HCT116 (cell line): ENCODE measurements at regions not wholly inside any gene's neighbourhood (a gene's known extent, or its start where the extent isn't known, plus 50 kb on each side); places are given as distances from the start of the nearest gene placed in this dataset.

Source experiments
- ATAC-seq: fragments of 200-7000 bp; cut with Tn5 transposase; 2 replicates; pipeline ENCODE4 v1.9.1; 2020; ENCODE audit warnings: mild to moderate bottlenecking, moderate library complexity
- BruUV-seq: library from RNA; stranded (reverse); fragments of 400-500 nt; replicated peaks from 2 replicates; lab custom pipeline; 2021; lab: Mats Ljungman, UMichigan
- CTCF ChIA-PET: fragments of 300-600 bp; sonication (Branson Sonifier 250); formaldehyde crosslinking; loops from one replicate; lab custom pipeline; 2021; ENCODE audit warnings: antibody characterized with exemption; lab: Charles Lee
- POLR2A ChIA-PET: fragments of 300-600, 350-600 bp; sonication (Branson Sonifier 250); formaldehyde crosslinking; loops from one replicate; lab custom pipeline; 2021; ENCODE audit warnings: antibody characterized with exemption; lab: Charles Lee
- RAD21 ChIA-PET, 2 experiments: fragments of 300-600 bp; sonication (Branson Sonifier 250); formaldehyde crosslinking; loops; one replicate each; lab custom pipeline; 2023; ENCODE audit warnings: low total read pairs in 2 of 2; ENCODE audit not compliant: uncharacterized antibody in 2 of 2, unreplicated experiment in 2 of 2, low non-redundant PET in 1 of 2; lab: Charles Lee
- DNase-seq: peaks from one replicate; pipeline ENCODE4 v3.0.0-alpha.2; 2010; ENCODE audit warnings: low read depth, low spot score
- H2AFZ ChIP-seq: fragments of 200-600 bp; shearing (Covaris generic), sonication (generic); 2 replicates; pipeline ENCODE4 v1.6.1; 2017; ENCODE audit warnings: low read depth, mixed run types, mixed read lengths, antibody characterized with exemption, low read length; ENCODE audit not compliant: poor library complexity, severe bottlenecking
- H3K27ac ChIP-seq: 2 replicates; pipeline ENCODE4 v1.5.1; 2012; ENCODE audit warnings: low read depth, low read length
- H3K27me3 ChIP-seq: fragments of 200-600 bp; sonication (generic); 2 replicates; pipeline ENCODE4 v1.6.1; 2016; ENCODE audit warnings: mixed run types, low read length, mixed read lengths; ENCODE audit not compliant: insufficient read depth
- H3K36me3 ChIP-seq, 2 experiments: fragments of 200-500 bp in 1 of 2; fragments of 200-600 bp in 1 of 2; sonication (Bioruptor generic) in 1 of 2; sonication (generic) in 1 of 2; 2 replicates each; pipeline versions ENCODE4 v1.5.1 to v1.6.1; 2014 to 2016; ENCODE audit warnings: low read length in 2 of 2, inconsistent platforms in 1 of 2, mixed read lengths in 1 of 2, mixed run types in 1 of 2; ENCODE audit not compliant: insufficient read depth in 2 of 2, control insufficient read depth in 1 of 2
- H3K4me1 ChIP-seq, 2 experiments: fragments of 200-600 bp in 1 of 2; sonication (generic) in 1 of 2; 2 replicates each; pipeline versions ENCODE4 v1.5.1 to v1.6.1; 2012 to 2017; ENCODE audit warnings: low read length in 2 of 2, inconsistent platforms in 1 of 2, mild to moderate bottlenecking in 1 of 2, mixed read lengths in 1 of 2, mixed run types in 1 of 2, moderate library complexity in 1 of 2; ENCODE audit not compliant: insufficient read depth in 2 of 2, control insufficient read depth in 1 of 2
- H3K4me2 ChIP-seq: fragments of 200-600 bp; sonication (generic); 2 replicates; pipeline ENCODE4 v1.6.1; 2017; ENCODE audit warnings: mixed run types, low read length, mixed read lengths
- H3K4me3 ChIP-seq, 2 experiments: fragments of 200-600 bp in 1 of 2; sonication (generic) in 1 of 2; replicated peaks in 1 of 2; 2 replicates each; pipeline ENCODE4 v1.5.1; 2011 to 2016; ENCODE audit warnings: low read length in 2 of 2, control low read depth in 1 of 2, low read depth in 1 of 2, mild to moderate bottlenecking in 1 of 2, mixed read lengths in 1 of 2, mixed run types in 1 of 2
- H3K79me2 ChIP-seq: fragments of 200-600 bp; sonication (generic); 2 replicates; pipeline ENCODE4 v1.6.1; 2017; ENCODE audit warnings: mild to moderate bottlenecking, mixed run types, low read length, moderate library complexity, mixed read lengths; ENCODE audit not compliant: insufficient read depth
- H3K9ac ChIP-seq: fragments of 200-600 bp; sonication (generic); 2 replicates; pipeline ENCODE4 v1.6.1; 2016; ENCODE audit warnings: low read length, mixed read lengths
- H3K9me2 ChIP-seq: fragments of 200-600 bp; sonication (generic), shearing (Covaris generic); 2 replicates; pipeline ENCODE4 v1.6.1; 2017; ENCODE audit warnings: mixed run types, mild to moderate bottlenecking, moderate library complexity; ENCODE audit not compliant: insufficient read depth
- H3K9me3 ChIP-seq, 2 experiments: fragments of 200-500 bp in 1 of 2; fragments of 200-600 bp in 1 of 2; sonication (Bioruptor generic) in 1 of 2; sonication (generic) in 1 of 2; 2 replicates each; pipeline ENCODE4 v1.6.1; 2014 to 2017; ENCODE audit warnings: low read length in 2 of 2, mixed read lengths in 2 of 2, inconsistent platforms in 1 of 2, low read depth in 1 of 2, mild to moderate bottlenecking in 1 of 2, mixed run types in 1 of 2, moderate library complexity in 1 of 2; ENCODE audit not compliant: control insufficient read depth in 1 of 2, insufficient read depth in 1 of 2
- H4K20me1 ChIP-seq: fragments of 200-600 bp; sonication (generic), shearing (Covaris generic); 2 replicates; pipeline ENCODE4 v1.6.1; 2017; ENCODE audit warnings: mixed run types, mild to moderate bottlenecking, moderate library complexity; ENCODE audit not compliant: insufficient read depth
- CBX3 ChIP-seq: IDR thresholded peaks from 2 replicates; pipeline ENCODE4 v1.6.1; 2012; ENCODE audit warnings: low read depth
- EGR1 ChIP-seq: IDR thresholded peaks from 2 replicates; pipeline ENCODE4 v1.6.1; 2012; ENCODE audit warnings: low read depth
- ELF1 ChIP-seq: IDR thresholded peaks from 2 replicates; pipeline ENCODE4 v1.6.1; 2012; ENCODE audit warnings: low read depth, borderline replicate concordance
- EZH2 ChIP-seq: fragments of 200-600 bp; sonication (generic); IDR thresholded peaks from 2 replicates; pipeline ENCODE4 v1.6.1; 2017; ENCODE audit warnings: antibody characterized with exemption, mixed run types
- FOSL1 ChIP-seq: IDR thresholded peaks from 2 replicates; pipeline ENCODE4 v1.6.1; 2012; ENCODE audit warnings: low read depth
- POLR2A ChIP-seq: IDR thresholded peaks from 2 replicates; pipeline ENCODE4 v1.7.0; 2011; ENCODE audit warnings: borderline replicate concordance; ENCODE audit not compliant: insufficient read depth, insufficient read length; ENCODE audit errors: extremely low read depth
- POLR2AphosphoS5 ChIP-seq: IDR thresholded peaks from 2 replicates; pipeline ENCODE4 v1.6.1; 2011; ENCODE audit warnings: mild to moderate bottlenecking, low read depth, low read length, moderate library complexity
- YY1 ChIP-seq: IDR thresholded peaks from 2 replicates; pipeline ENCODE4 v1.6.1; 2011; ENCODE audit warnings: low read length, low read depth, moderate library complexity, mild to moderate bottlenecking; ENCODE audit not compliant: insufficient replicate concordance; ENCODE audit errors: extremely low read depth
- ZFX ChIP-seq: fragments of 450-650 bp; IDR thresholded peaks from 2 replicates; pipeline ENCODE4 v1.6.1; 2017
- ZNF274 ChIP-seq: fragments of 200-500 bp; sonication (Bioruptor generic); IDR thresholded peaks from 2 replicates; pipeline ENCODE4 v1.6.1; 2014; ENCODE audit warnings: mild to moderate bottlenecking, low read depth, low read length, inconsistent platforms
- intact Hi-C: fragments of 100-400 bp; cut with micrococcal nuclease; formaldehyde crosslinking; loops from 2 replicates; pipeline ENCODE4 v1.10.0; 2022
- TF ChIP-seq, protein P1 (sequence below): IDR thresholded peaks from 2 replicates; pipeline ENCODE4 v1.6.1; 2012
- TF ChIP-seq, protein P2 (sequence below), 3 experiments: fragments of 200-600 bp in 1 of 3; sonication (generic) in 1 of 3; IDR thresholded peaks in 2 of 3; conservative IDR thresholded peaks in 1 of 3; 2 replicates each; pipeline ENCODE4 v1.5.1; 2012 to 2017; ENCODE audit warnings: low read depth in 2 of 3, low read length in 2 of 3, antibody characterized with exemption in 1 of 3, borderline replicate concordance in 1 of 3, control low read depth in 1 of 3, mild to moderate bottlenecking in 1 of 3, mixed read lengths in 1 of 3, mixed run types in 1 of 3, moderate library complexity in 1 of 3; ENCODE audit not compliant: insufficient read depth in 1 of 3

- intact Hi-C loops, result no loop called here
- H3K9me2 ChIP-seq, result no peaks in the 10 kb centered on the region
- TF ChIP-seq ZFX (no peak), EZH2 (no peak), ZNF274 (no peak), POLR2A (no peak), EGR1 (no peak), YY1 (no peak), POLR2AphosphoS5 (no peak), CBX3 (no peak), ELF1 (no peak), FOSL1 (no peak)
- TF ChIP-seq, protein P1, sequence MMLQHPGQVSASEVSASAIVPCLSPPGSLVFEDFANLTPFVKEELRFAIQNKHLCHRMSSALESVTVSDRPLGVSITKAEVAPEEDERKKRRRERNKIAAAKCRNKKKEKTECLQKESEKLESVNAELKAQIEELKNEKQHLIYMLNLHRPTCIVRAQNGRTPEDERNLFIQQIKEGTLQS, result no peak
- TF ChIP-seq, protein P2, sequence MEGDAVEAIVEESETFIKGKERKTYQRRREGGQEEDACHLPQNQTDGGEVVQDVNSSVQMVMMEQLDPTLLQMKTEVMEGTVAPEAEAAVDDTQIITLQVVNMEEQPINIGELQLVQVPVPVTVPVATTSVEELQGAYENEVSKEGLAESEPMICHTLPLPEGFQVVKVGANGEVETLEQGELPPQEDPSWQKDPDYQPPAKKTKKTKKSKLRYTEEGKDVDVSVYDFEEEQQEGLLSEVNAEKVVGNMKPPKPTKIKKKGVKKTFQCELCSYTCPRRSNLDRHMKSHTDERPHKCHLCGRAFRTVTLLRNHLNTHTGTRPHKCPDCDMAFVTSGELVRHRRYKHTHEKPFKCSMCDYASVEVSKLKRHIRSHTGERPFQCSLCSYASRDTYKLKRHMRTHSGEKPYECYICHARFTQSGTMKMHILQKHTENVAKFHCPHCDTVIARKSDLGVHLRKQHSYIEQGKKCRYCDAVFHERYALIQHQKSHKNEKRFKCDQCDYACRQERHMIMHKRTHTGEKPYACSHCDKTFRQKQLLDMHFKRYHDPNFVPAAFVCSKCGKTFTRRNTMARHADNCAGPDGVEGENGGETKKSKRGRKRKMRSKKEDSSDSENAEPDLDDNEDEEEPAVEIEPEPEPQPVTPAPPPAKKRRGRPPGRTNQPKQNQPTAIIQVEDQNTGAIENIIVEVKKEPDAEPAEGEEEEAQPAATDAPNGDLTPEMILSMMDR (IDR thresholded peaks at IDR 0.05 in 2 of 3, conservative IDR thresholded peaks at IDR 0.05 in 1 of 3; ENCODE audit: borderline replicate concordance in 1 of 3, insufficient read depth in 1 of 3, low read depth in 2 of 3, low read length in 2 of 3), result no peak
- TF ChIP-seq, all 23 proteins: peak for 0
- no peak overlapping the region for H3K4me2 ChIP-seq
- no peaks in the 10 kb centered on the region for H3K27me3 ChIP-seq
- ATAC-seq (no peak), DNase-seq (no peak)
- CTCF ChIA-PET, result no interaction called here
- H3K36me3 ChIP-seq, result no peaks in the 10 kb centered on the region
- H3K4me3 ChIP-seq, result no peak overlapping the region
- H3K9me3 ChIP-seq, result no peaks in the 10 kb centered on the region
- H2AFZ ChIP-seq, result no peak overlapping the region
- no peaks in the 10 kb centered on the region for H4K20me1 ChIP-seq
- POLR2A ChIA-PET, result no interaction called here
- no peaks in the 10 kb centered on the region for H3K79me2 ChIP-seq
- no peak overlapping the region for H3K9ac ChIP-seq
- BruUV-seq, result no TSS peak
- RAD21 ChIA-PET, result no interaction called here
- no peaks in the 10 kb centered on the region for H3K4me1 ChIP-seq
- H3K27ac ChIP-seq, result no peak overlapping the region
Observed at GRCh38 chr2:81077396-81077795, 772.8 kb upstream of the LRRTM1 start.
